ENCODE measurements at regions not wholly inside any gene's neighbourhood (a gene's known extent, or its start where the extent isn't known, plus 50 kb on each side); places are given as distances from the start of the nearest gene placed in this dataset.
"Not testable (repeated sequence)": the region's sequence is repeated elsewhere in the genome, so short reads cannot be mapped to it uniquely, and the experiment has no call there.

GRCh38 chr4:111048316-111048715, 425.4 kb upstream of the PITX2 start:
- no peak for DNase-seq
- no peak overlapping the region for H3K4me3 ChIP-seq
- H3K9me3 ChIP-seq (replicated peaks), result no peaks in the 10 kb centered on the region; the same call in none of the 2 replicates
- H3K4me1 ChIP-seq, result no peaks in the 10 kb centered on the region
- no peaks in the 10 kb centered on the region for H3K27me3 ChIP-seq
- H3K36me3 ChIP-seq, result no peaks in the 10 kb centered on the region
- no peak overlapping the region for H3K27ac ChIP-seq

- peak in 1 of 2 experiments; percentile 7 for DNase-seq
- no peaks in the 10 kb centered on the region for H3K27me3 ChIP-seq
- no peak overlapping the region for H3K4me3 ChIP-seq
- H3K27ac ChIP-seq, result no peak overlapping the region
- no peaks in the 10 kb centered on the region for H3K36me3 ChIP-seq
- no peaks in the 10 kb centered on the region; the same call in 1 of the 2 replicates for H3K4me1 ChIP-seq
- H3K9me3 ChIP-seq (replicated peaks), result no peaks in the 10 kb centered on the region
Measured at GRCh38 chr4:111064342-111064993, 441.6 kb upstream of the PITX2 start.

- Histone ChIP-seq H3K9me3 (replicated peaks) (no peaks in the 10 kb centered on the region), H3K36me3 (no peaks in the 10 kb centered on the region), H3K27me3 (no peaks in the 10 kb centered on the region), H3K4me1 (no peaks in the 10 kb centered on the region; the same call in 1 of the 2 replicates), H3K27ac (no peak overlapping the region), H3K4me3 (no peak overlapping the region)
- DNase-seq, result no peak
Measured at GRCh38 chr4:111066001-111066400, 443.1 kb upstream of the PITX2 start.

- no peak for DNase-seq
Measured at GRCh38 chr4:111066447-111066846, 443.6 kb upstream of the PITX2 start.

GRCh38 chr4:111066887-111067286, 444.0 kb upstream of the PITX2 start:
- no peaks in the 10 kb centered on the region; the same call in 1 of the 2 replicates for H3K4me1 ChIP-seq
- H3K4me3 ChIP-seq, result no peak overlapping the region
- no peak for DNase-seq
- no peaks in the 10 kb centered on the region for H3K36me3 ChIP-seq
- H3K27me3 ChIP-seq, result no peaks in the 10 kb centered on the region
- no peak overlapping the region for H3K27ac ChIP-seq
- H3K9me3 ChIP-seq (replicated peaks), result no peaks in the 10 kb centered on the region

More at GRCh38 chr4:111066447-111066846, 443.6 kb upstream of the PITX2 start:
- H3K36me3 ChIP-seq, result no peaks in the 10 kb centered on the region
- no peaks in the 10 kb centered on the region for H3K27me3 ChIP-seq
- H3K4me3 ChIP-seq, result no peak overlapping the region
- no peaks in the 10 kb centered on the region; the same call in 1 of the 2 replicates for H3K4me1 ChIP-seq
- no peak overlapping the region for H3K27ac ChIP-seq
- no peaks in the 10 kb centered on the region for H3K9me3 ChIP-seq (replicated peaks)

- H3K4me3 ChIP-seq, result no peak overlapping the region
- DNase-seq, result no peak
- H3K36me3 ChIP-seq, result no peaks in the 10 kb centered on the region
- no peak overlapping the region for H3K27ac ChIP-seq
- no peaks in the 10 kb centered on the region for H3K27me3 ChIP-seq
- H3K9me3 ChIP-seq (replicated peaks), result no peaks in the 10 kb centered on the region
- no peaks in the 10 kb centered on the region; the same call in 1 of the 2 replicates for H3K4me1 ChIP-seq
Measured at GRCh38 chr4:111068883-111069282, 446.0 kb upstream of the PITX2 start.

- Histone ChIP-seq H3K27me3 (no peaks in the 10 kb centered on the region), H3K27ac (no peak overlapping the region), H3K36me3 (no peaks in the 10 kb centered on the region), H3K4me3 (no peak overlapping the region), H3K9me3 (replicated peaks) (no peaks in the 10 kb centered on the region), H3K4me1 (no peaks in the 10 kb centered on the region)
- no peak for DNase-seq
Measured at GRCh38 chr4:111070390-111070789, 447.5 kb upstream of the PITX2 start.

GRCh38 chr4:111074523-111075114, 451.7 kb upstream of the PITX2 start:
- Histone ChIP-seq H3K36me3 (no peaks in the 10 kb centered on the region), H3K27ac (no peak overlapping the region), H3K9me3 (replicated peaks) (no peaks in the 10 kb centered on the region), H3K4me1 (no peaks in the 10 kb centered on the region), H3K4me3 (no peak overlapping the region), H3K27me3 (no peaks in the 10 kb centered on the region)
- no peak for DNase-seq

- not testable (repeated sequence) for DNase-seq; H3K4me1 ChIP-seq; H3K4me3 ChIP-seq; H3K9me3 ChIP-seq (replicated peaks); H3K27me3 ChIP-seq; H3K36me3 ChIP-seq; H3K27ac ChIP-seq
Measured at GRCh38 chr4:111076299-111076698, 453.4 kb upstream of the PITX2 start.

- H3K4me1 ChIP-seq, result peaks cover 3% of the 10 kb centered on the region
- no peak for DNase-seq
- H3K36me3 ChIP-seq, result no peaks in the 10 kb centered on the region
- no peaks in the 10 kb centered on the region for H3K9me3 ChIP-seq (replicated peaks)
- no peaks in the 10 kb centered on the region for H3K27me3 ChIP-seq
- H3K4me3 ChIP-seq, result no peak overlapping the region
- no peak overlapping the region for H3K27ac ChIP-seq
Measured at GRCh38 chr4:111108153-111108552, 485.3 kb upstream of the PITX2 start.

- no peak overlapping the region for H3K27ac ChIP-seq
- no peak overlapping the region for H3K4me3 ChIP-seq
- peaks cover 3% of the 10 kb centered on the region for H3K4me1 ChIP-seq
- no peaks in the 10 kb centered on the region for H3K9me3 ChIP-seq (replicated peaks)
- no peaks in the 10 kb centered on the region for H3K36me3 ChIP-seq
- DNase-seq, result no peak
- no peaks in the 10 kb centered on the region for H3K27me3 ChIP-seq
Measured at GRCh38 chr4:111113591-111113990, 490.7 kb upstream of the PITX2 start.

GRCh38 chr4:111115881-111116280, 493.0 kb upstream of the PITX2 start:
- Histone ChIP-seq H3K9me3 (replicated peaks) (no peaks in the 10 kb centered on the region), H3K36me3 (no peaks in the 10 kb centered on the region), H3K27me3 (no peaks in the 10 kb centered on the region), H3K4me3 (no peak overlapping the region), H3K27ac (no peak overlapping the region), H3K4me1 (no peaks in the 10 kb centered on the region; the same call in 1 of the 2 replicates)
- DNase-seq, result no peak

- H3K27ac ChIP-seq, result no peak overlapping the region
- no peaks in the 10 kb centered on the region for H3K27me3 ChIP-seq
- H3K4me3 ChIP-seq, result no peak overlapping the region
- no peak for DNase-seq
- no peaks in the 10 kb centered on the region for H3K9me3 ChIP-seq (replicated peaks)
- H3K4me1 ChIP-seq, result no peaks in the 10 kb centered on the region
- H3K36me3 ChIP-seq, result no peaks in the 10 kb centered on the region
Measured at GRCh38 chr4:111120191-111120590, 497.3 kb upstream of the PITX2 start.

GRCh38 chr4:111126340-111126739, 503.5 kb upstream of the PITX2 start:
- Histone ChIP-seq H3K27ac (no peak overlapping the region), H3K36me3 (no peaks in the 10 kb centered on the region), H3K27me3 (no peaks in the 10 kb centered on the region), H3K4me3 (no peak overlapping the region), H3K4me1 (peaks cover 12% of the 10 kb centered on the region; the same call in 1 of the 2 replicates), H3K9me3 (replicated peaks) (no peaks in the 10 kb centered on the region)
- no peak for DNase-seq

- peaks cover 12% of the 10 kb centered on the region; the same call in 1 of the 2 replicates for H3K4me1 ChIP-seq
- H3K27me3 ChIP-seq, result no peaks in the 10 kb centered on the region
- no peaks in the 10 kb centered on the region for H3K36me3 ChIP-seq
- H3K4me3 ChIP-seq, result no peak overlapping the region
- H3K27ac ChIP-seq, result peak overlapping the region; percentile 37
- no peaks in the 10 kb centered on the region for H3K9me3 ChIP-seq (replicated peaks)
- DNase-seq, result peak; percentile 21 to 54
Measured at GRCh38 chr4:111127841-111128240, 505.0 kb upstream of the PITX2 start.

- no peak overlapping the region for H3K4me3 ChIP-seq
- H3K4me1 ChIP-seq, result peaks cover 12% of the 10 kb centered on the region; the same call in 1 of the 2 replicates
- H3K36me3 ChIP-seq, result no peaks in the 10 kb centered on the region
- no peaks in the 10 kb centered on the region for H3K9me3 ChIP-seq (replicated peaks)
- peak overlapping the region; percentile 37 for H3K27ac ChIP-seq
- DNase-seq, result peak in 1 of 2 experiments; percentile 26
- no peaks in the 10 kb centered on the region for H3K27me3 ChIP-seq
Measured at GRCh38 chr4:111128327-111128726, 505.4 kb upstream of the PITX2 start.

All from SJCRH30 (cell line).